ENCODE measurements at regions not wholly inside any gene's neighbourhood (a gene's known extent, or its start where the extent isn't known, plus 50 kb on each side); places are given as distances from the start of the nearest gene placed in this dataset.

- WGBS (ENCODE audit: low lambda C conversion rate): 0% methylated on average over 2 of the region's 2 CpGs
- no TSS peak for BruUV-seq (replicated peaks)
- TF ChIP-seq ZNF451 (CRISPR knock-in tag; IDR thresholded peaks at IDR 0.05) (no peak), TFAP4 (IDR thresholded peaks at IDR 0.05; ENCODE audit: borderline replicate concordance, low read depth) (no peak), ZUFSP (CRISPR knock-in tag; IDR thresholded peaks at IDR 0.05; ENCODE audit: borderline replicate concordance) (no peak), MZF1 (CRISPR knock-in tag; IDR thresholded peaks at IDR 0.05; ENCODE audit: borderline replicate concordance) (no peak), ZNF230 (CRISPR knock-in tag; IDR thresholded peaks at IDR 0.05) (no peak), RFX5 (IDR thresholded peaks at IDR 0.05; ENCODE audit: low read depth, low read length) (no peak), ARID3A (IDR thresholded peaks at IDR 0.05; ENCODE audit: low read depth, low read length) (no peak), FLYWCH1 (CRISPR knock-in tag; IDR thresholded peaks at IDR 0.05) (no peak), NBN (conservative IDR thresholded peaks at IDR 0.05) (no peak), ZNF296 (CRISPR knock-in tag; conservative IDR thresholded peaks at IDR 0.05) (no peak), BRD4 (CRISPR knock-in tag; IDR thresholded peaks at IDR 0.05) (no peak), ZNF576 (CRISPR knock-in tag; IDR thresholded peaks at IDR 0.05) (no peak), KDM5A (IDR thresholded peaks at IDR 0.05; ENCODE audit: borderline replicate concordance, low read length) (no peak), ZBTB37 (CRISPR knock-in tag; IDR thresholded peaks at IDR 0.05) (no peak), FOXC1 (CRISPR knock-in tag; IDR thresholded peaks at IDR 0.05; ENCODE audit: borderline replicate concordance) (no peak), ZNF143 (CRISPR knock-in tag; IDR thresholded peaks at IDR 0.05) (no peak)
These were observed 370.9 kb upstream of the HS3ST5 start for GRCh38 chr6:114713690-114714089.

More at GRCh38 chr6:114713690-114714089, 370.9 kb upstream of the HS3ST5 start:
- no peak for ATAC-seq
- H3K27me3 ChIP-seq (ENCODE audit: control insufficient read depth in 1 of 2, insufficient read depth in 2 of 2, low read length in 2 of 2): no peaks in the 10 kb centered on the region
- DNase-seq (ENCODE audit: low spot score): no peak
- ChIA-PET POLR2A (no interaction called here), CTCF (ENCODE audit: low intra/inter-chr PET ratio, low total read pairs) (no interaction called here)
- no peaks in the 10 kb centered on the region for H3K9me3 ChIP-seq (ENCODE audit: low read length)
- no peak for FAIRE-seq
- no peaks in the 10 kb centered on the region for H3K79me2 ChIP-seq (ENCODE audit: insufficient read depth, low read length)
- intact Hi-C loops (cut with micrococcal nuclease; ENCODE audit: unreplicated experiment) (no loop called here), in situ Hi-C loops (cut with HindIII; ENCODE audit: extremely low pct_ligation_motif_present, low pct_unique_long_range_greater_than_20kb) (no loop called here)
- no peaks in the 10 kb centered on the region for H3K4me1 ChIP-seq (ENCODE audit: insufficient read depth, low read length)
- no peak overlapping the region for H3K4me2 ChIP-seq (ENCODE audit: low read depth, low read length)
- no peak overlapping the region for H2AFZ ChIP-seq (ENCODE audit: low read length)
- no peak overlapping the region for H3K9ac ChIP-seq (ENCODE audit: insufficient read depth, low read depth, low read length)
- no peak overlapping the region for H3K27ac ChIP-seq (ENCODE audit: extremely low read length, insufficient read depth, low read length)
- H4K20me1 ChIP-seq (ENCODE audit: insufficient read depth, low read length): no peaks in the 10 kb centered on the region
- no peaks in the 10 kb centered on the region for H3K36me3 ChIP-seq (replicated peaks in 1 of 2; ENCODE audit: control insufficient read depth in 1 of 2, insufficient read depth in 2 of 2, low read length in 2 of 2)
- no peak overlapping the region for H3K4me3 ChIP-seq (replicated peaks in 1 of 3; ENCODE audit: insufficient read depth in 1 of 3, low read depth in 2 of 3, low read length in 3 of 3)

Measured in HepG2 (cell line).